Panc1 (cell line): ENCODE measurements at regions not wholly inside any gene's neighbourhood (a gene's known extent, or its start where the extent isn't known, plus 50 kb on each side); places are given as distances from the start of the nearest gene placed in this dataset.

Source experiments
- ATAC-seq: fragments of 200-7000 bp; cut with Tn5 transposase; 2 replicates; pipeline ENCODE4 v1.9.1; 2020; ENCODE audit warnings: mild to moderate bottlenecking, moderate library complexity
- BruUV-seq: library from RNA; stranded (reverse); fragments of 400-500 nt; replicated peaks from 2 replicates; lab custom pipeline; 2021; lab: Mats Ljungman, UMichigan
- CTCF ChIA-PET: fragments of 300-600 bp; sonication (Branson Sonifier 250); formaldehyde crosslinking; loops from one replicate; lab custom pipeline; 2022; ENCODE audit warnings: antibody characterized with exemption; lab: Charles Lee
- POLR2A ChIA-PET: fragments of 300-600 bp; sonication (Branson Sonifier 250); formaldehyde crosslinking; loops from one replicate; lab custom pipeline; 2022; ENCODE audit warnings: antibody characterized with exemption; lab: Charles Lee
- DNase-seq: peaks from one replicate; pipeline ENCODE4 v3.0.0-alpha.2; 2010; ENCODE audit warnings: low read depth, low spot score
- H3K27ac ChIP-seq: 2 replicates; pipeline ENCODE4 v1.5.1; 2011; ENCODE audit warnings: mild to moderate bottlenecking, low read length, inconsistent platforms
- H3K27me3 ChIP-seq: fragments of 200-500 bp; sonication (Bioruptor generic); 2 replicates; pipeline ENCODE4 v1.6.0; 2014; ENCODE audit warnings: low read length, inconsistent platforms; ENCODE audit not compliant: control insufficient read depth, insufficient read depth
- H3K36me3 ChIP-seq: fragments of 200-500 bp; sonication (Bioruptor generic); 2 replicates; pipeline ENCODE4 v1.5.1; 2014; ENCODE audit warnings: inconsistent platforms, mild to moderate bottlenecking, low read length, moderate library complexity; ENCODE audit not compliant: control insufficient read depth, insufficient read depth
- H3K4me1 ChIP-seq: 2 replicates; pipeline ENCODE4 v1.5.1; 2011; ENCODE audit warnings: inconsistent platforms, mild to moderate bottlenecking, low read length, moderate library complexity; ENCODE audit not compliant: control insufficient read depth, insufficient read depth
- H3K4me3 ChIP-seq, 2 experiments: 2 replicates each; pipeline ENCODE4 v1.5.1; 2011 to 2012; ENCODE audit warnings: low read depth in 2 of 2, low read length in 2 of 2, mild to moderate bottlenecking in 2 of 2, inconsistent platforms in 1 of 2, moderate library complexity in 1 of 2
- H3K9me3 ChIP-seq: fragments of 200-500 bp; sonication (Bioruptor generic); 2 replicates; pipeline ENCODE4 v1.5.1; 2014; ENCODE audit warnings: low read depth, mild to moderate bottlenecking, inconsistent platforms, low read length, moderate library complexity; ENCODE audit not compliant: control insufficient read depth, insufficient read depth
- POLR2AphosphoS5 ChIP-seq: IDR thresholded peaks from 2 replicates; pipeline ENCODE4 v1.6.1; 2012; ENCODE audit warnings: mild to moderate bottlenecking, low read depth, low read length, moderate library complexity
- SIN3A ChIP-seq: IDR thresholded peaks from 2 replicates; pipeline ENCODE4 v1.6.1; 2012; ENCODE audit warnings: low read depth, mild to moderate bottlenecking, low read length, moderate library complexity, borderline replicate concordance; ENCODE audit not compliant: insufficient read depth
- TCF7L2 ChIP-seq: IDR thresholded peaks from 2 replicates; pipeline ENCODE4 v1.6.1; 2011; ENCODE audit warnings: mild to moderate bottlenecking, low read depth, low read length, inconsistent platforms
- in situ Hi-C: cut with HindIII; loops from 2 replicates; pipeline ENCODE4 v1.10.0; 2016; ENCODE audit warnings: low sequenced_read_pairs, low pct_unique_long_range_greater_than_20kb
- intact Hi-C: fragments of 100-400 bp; cut with micrococcal nuclease; formaldehyde crosslinking; loops from one replicate; pipeline ENCODE4 v1.10.0; 2022; ENCODE audit not compliant: unreplicated experiment
- TF ChIP-seq, protein P1 (sequence below), 2 experiments: IDR thresholded peaks; 2 replicates each; pipeline ENCODE4 v1.6.1; 2011 to 2012; ENCODE audit warnings: low read depth in 2 of 2, control low read depth in 1 of 2, low read length in 1 of 2, mild to moderate bottlenecking in 1 of 2, moderate library complexity in 1 of 2; ENCODE audit not compliant: insufficient read depth in 1 of 2
- TF ChIP-seq, protein P2 (sequence below): fragments of 450-650 bp; IDR thresholded peaks from 2 replicates; pipeline ENCODE4 v1.5.1; 2017; ENCODE audit warnings: mild to moderate bottlenecking

GRCh38 chr9:110006657-110007056 is 201.3 kb downstream of the C9orf152 start:
- ChIA-PET POLR2A (no interaction called here), CTCF (interaction anchor here (0.6 kb wide), 1 partner anchor 25 kb away, joined by 4 read pairs; no protein-coding TSS in a partner anchor)
- no peaks in the 10 kb centered on the region for H3K36me3 ChIP-seq
- H3K4me1 ChIP-seq = no peaks in the 10 kb centered on the region
- DNase-seq = no peak
- no peaks in the 10 kb centered on the region for H3K27me3 ChIP-seq
- no peaks in the 10 kb centered on the region for H3K9me3 ChIP-seq
- in situ Hi-C loops (no loop called here), intact Hi-C loops (no loop called here)
- H3K27ac ChIP-seq = no peak overlapping the region
- H3K4me3 ChIP-seq = no peak overlapping the region
- TF ChIP-seq, protein P1, sequence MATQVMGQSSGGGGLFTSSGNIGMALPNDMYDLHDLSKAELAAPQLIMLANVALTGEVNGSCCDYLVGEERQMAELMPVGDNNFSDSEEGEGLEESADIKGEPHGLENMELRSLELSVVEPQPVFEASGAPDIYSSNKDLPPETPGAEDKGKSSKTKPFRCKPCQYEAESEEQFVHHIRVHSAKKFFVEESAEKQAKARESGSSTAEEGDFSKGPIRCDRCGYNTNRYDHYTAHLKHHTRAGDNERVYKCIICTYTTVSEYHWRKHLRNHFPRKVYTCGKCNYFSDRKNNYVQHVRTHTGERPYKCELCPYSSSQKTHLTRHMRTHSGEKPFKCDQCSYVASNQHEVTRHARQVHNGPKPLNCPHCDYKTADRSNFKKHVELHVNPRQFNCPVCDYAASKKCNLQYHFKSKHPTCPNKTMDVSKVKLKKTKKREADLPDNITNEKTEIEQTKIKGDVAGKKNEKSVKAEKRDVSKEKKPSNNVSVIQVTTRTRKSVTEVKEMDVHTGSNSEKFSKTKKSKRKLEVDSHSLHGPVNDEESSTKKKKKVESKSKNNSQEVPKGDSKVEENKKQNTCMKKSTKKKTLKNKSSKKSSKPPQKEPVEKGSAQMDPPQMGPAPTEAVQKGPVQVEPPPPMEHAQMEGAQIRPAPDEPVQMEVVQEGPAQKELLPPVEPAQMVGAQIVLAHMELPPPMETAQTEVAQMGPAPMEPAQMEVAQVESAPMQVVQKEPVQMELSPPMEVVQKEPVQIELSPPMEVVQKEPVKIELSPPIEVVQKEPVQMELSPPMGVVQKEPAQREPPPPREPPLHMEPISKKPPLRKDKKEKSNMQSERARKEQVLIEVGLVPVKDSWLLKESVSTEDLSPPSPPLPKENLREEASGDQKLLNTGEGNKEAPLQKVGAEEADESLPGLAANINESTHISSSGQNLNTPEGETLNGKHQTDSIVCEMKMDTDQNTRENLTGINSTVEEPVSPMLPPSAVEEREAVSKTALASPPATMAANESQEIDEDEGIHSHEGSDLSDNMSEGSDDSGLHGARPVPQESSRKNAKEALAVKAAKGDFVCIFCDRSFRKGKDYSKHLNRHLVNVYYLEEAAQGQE (IDR thresholded peaks at IDR 0.05; ENCODE audit: insufficient read depth in 1 of 2, low read depth in 2 of 2, low read length in 1 of 2) = no peak
- TF ChIP-seq, protein P2, sequence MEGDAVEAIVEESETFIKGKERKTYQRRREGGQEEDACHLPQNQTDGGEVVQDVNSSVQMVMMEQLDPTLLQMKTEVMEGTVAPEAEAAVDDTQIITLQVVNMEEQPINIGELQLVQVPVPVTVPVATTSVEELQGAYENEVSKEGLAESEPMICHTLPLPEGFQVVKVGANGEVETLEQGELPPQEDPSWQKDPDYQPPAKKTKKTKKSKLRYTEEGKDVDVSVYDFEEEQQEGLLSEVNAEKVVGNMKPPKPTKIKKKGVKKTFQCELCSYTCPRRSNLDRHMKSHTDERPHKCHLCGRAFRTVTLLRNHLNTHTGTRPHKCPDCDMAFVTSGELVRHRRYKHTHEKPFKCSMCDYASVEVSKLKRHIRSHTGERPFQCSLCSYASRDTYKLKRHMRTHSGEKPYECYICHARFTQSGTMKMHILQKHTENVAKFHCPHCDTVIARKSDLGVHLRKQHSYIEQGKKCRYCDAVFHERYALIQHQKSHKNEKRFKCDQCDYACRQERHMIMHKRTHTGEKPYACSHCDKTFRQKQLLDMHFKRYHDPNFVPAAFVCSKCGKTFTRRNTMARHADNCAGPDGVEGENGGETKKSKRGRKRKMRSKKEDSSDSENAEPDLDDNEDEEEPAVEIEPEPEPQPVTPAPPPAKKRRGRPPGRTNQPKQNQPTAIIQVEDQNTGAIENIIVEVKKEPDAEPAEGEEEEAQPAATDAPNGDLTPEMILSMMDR = peak; percentile 18; the same call in 1 of the 2 replicates
- no peak for TF ChIP-seq POLR2AphosphoS5
- no TSS peak for BruUV-seq
- ATAC-seq = no peak

GRCh38 chr9:110007477-110008270 is 200.3 kb downstream of the C9orf152 start:
- CTCF ChIA-PET = no interaction called here

More at GRCh38 chr9:110007477-110008270, 200.3 kb downstream of the C9orf152 start:
- ATAC-seq = no peak
- BruUV-seq = no TSS peak
- in situ Hi-C loops = no loop called here
- POLR2A ChIA-PET = no interaction called here
- no peak overlapping the region for H3K4me3 ChIP-seq
- no peaks in the 10 kb centered on the region for H3K9me3 ChIP-seq
- H3K36me3 ChIP-seq = no peaks in the 10 kb centered on the region
- no peak for DNase-seq
- intact Hi-C loops = no loop called here
- TF ChIP-seq, protein P1 (IDR thresholded peaks at IDR 0.05; ENCODE audit: insufficient read depth in 1 of 2, low read depth in 2 of 2, low read length in 1 of 2) = no peak
- TF ChIP-seq POLR2AphosphoS5 (no peak), SIN3A (no peak), TCF7L2 (no peak)
- TF ChIP-seq, protein P2 = no peak
- H3K27ac ChIP-seq = no peak overlapping the region
- no peaks in the 10 kb centered on the region for H3K4me1 ChIP-seq
- H3K27me3 ChIP-seq = no peaks in the 10 kb centered on the region
